HG03045 (cell line): ENCODE measurements at regions not wholly inside any gene's neighbourhood (a gene's known extent, or its start where the extent isn't known, plus 50 kb on each side); places are given as distances from the start of the nearest gene placed in this dataset.
"Not testable (repeated sequence)": the region's sequence is repeated elsewhere in the genome, so short reads cannot be mapped to it uniquely, and the experiment has no call there.

Experiments
- ATAC-seq: cut with Tn5 transposase; IDR thresholded peaks from one replicate; pipeline ENCODE4 v1.9.1; 2021; ENCODE audit warnings: mild to moderate bottlenecking, moderate library complexity; ENCODE audit not compliant: unreplicated experiment

DNA sequence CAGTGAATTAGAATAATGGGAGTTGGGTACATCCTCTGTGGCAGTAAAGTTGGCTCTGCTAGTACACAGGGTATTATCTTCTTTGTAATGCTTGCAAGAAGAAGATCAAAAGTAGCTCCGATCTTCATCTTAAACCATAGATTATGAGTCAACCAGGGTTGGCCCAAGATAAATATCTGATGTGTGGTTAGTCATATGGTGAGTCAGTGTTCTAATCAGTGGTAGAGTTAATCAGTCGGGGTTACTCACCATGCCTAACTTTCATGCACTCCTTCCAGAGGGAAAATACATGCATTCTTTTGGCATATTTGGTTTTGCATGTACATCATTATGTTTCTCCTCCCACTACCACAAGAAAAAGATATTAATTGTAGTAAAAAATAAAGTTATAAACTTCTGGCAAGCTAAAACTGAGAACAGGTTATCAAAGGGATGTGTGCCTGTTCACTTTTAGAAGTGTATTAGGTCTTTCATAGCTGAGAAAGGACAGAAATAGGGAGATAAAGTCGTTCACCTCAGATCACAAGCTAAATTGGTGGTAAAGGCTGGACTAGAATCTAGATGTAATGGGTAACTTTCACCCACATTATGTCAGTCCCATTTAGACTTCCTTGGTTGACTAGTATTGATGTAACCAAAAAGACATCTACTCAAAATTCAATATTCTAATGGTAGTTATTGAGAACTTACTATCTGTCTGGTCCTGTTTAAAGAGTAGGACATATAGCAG, 684.4 kb downstream of the IRS1 start:
- ATAC-seq = no peak

DNA sequence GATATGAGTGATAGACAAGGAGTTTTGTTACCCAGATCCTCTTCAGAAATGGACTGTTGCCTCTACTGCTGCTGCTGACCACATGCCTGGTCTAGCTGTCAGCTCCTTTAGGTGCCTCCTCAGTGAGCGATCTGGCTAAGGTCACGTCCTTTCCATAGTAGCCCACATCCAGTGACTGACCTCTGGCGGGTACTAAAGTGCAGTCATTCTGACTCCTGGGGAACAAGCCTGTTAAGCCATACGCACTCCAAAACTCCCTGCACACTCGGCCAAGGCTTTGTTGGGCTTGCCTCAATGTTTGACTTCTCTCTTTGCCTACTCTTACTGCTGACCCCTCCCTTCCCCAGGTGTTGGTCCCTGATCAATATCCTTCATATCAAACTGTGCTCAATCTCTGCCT, 685.2 kb downstream of the IRS1 start:
- ATAC-seq = no peak

GRCh38 chr2:226098861-226099745, 699.6 kb downstream of the NYAP2 start:
- no peak for ATAC-seq

DNA sequence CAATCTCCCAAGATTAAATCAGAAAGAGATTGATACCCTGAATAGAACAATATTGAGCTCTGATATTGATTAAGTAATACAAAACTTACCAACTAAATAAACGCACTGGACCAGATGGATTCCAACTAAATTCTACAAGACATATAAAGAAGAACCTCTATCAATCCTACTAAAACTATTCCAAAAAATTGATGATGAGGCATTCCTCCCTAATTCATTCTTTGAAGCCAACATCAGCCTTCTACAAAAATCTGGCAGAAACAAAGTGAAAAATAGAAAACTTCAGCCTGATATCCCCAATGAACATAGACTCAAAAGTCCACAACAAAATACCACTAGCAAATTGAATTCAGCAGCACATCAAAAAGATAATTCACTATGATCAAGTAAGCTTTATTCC, 695.5 kb downstream of the NYAP2 start:
- ATAC-seq = no peak

DNA sequence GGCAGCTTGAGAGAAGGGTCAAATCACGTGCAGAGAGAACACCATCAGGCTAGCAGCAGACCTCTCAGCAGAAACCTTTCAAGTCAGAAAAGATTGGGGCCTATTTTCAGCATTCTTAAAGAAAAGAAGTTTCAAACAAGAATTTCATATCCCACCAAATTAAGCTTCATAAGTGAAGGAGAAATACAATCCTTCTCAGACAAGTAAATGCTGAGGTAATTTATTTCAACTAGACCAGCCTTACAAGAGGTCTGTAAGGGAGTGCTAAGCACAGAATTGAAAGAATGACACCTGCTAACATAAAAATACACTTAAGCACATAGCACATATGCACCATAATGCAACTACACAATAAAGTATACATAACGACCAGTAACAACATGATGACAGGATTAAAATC, 693.9 kb downstream of the NYAP2 start:
- no peak for ATAC-seq

- no peak for ATAC-seq
Measured at GRCh38 chr2:226088366-226088674, 688.8 kb downstream of the NYAP2 start.

DNA sequence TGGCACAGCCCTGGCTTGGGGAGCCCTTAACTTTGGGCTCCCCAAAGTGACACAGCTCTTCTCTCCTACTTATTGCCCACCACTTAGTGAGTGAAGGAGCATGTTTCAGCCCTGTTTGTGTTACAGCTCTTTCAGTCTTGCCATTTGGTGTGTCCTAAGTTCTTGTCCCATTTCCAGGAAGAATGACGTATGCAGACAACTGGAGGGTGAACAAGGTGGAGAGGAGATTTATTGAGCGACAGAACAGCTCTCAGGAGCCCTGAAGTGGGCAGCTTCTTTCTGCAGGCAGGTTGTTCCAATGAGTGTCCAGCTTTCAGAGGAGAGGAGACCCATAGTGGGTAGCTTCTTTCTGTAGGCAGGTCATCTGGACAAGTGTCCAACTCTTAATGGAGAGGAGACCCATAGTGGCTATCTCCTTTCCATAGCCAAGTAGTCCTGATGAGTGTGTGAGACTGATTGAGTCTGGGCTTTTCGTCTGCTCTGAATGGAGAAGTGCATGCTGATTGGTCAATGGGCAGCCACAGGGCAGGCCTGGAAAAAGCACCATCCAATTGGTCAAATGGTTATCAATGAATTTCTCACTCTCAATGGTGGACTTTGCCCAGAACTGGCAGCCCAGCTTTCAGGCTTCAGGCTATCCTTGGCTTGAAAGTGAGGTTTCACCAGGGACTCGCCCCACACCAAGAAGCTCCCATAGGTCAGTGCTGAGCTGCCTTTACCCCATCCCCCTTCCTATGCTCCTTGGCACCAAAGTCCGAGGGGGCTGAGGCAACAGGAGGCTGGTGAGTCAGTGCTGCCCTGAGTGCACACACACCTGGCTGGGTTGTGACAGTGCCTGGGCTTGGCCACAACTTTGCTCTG, 688.2 kb downstream of the NYAP2 start:
- no peak for ATAC-seq

- no peak for ATAC-seq
Measured at GRCh38 chr2:226087051-226087450, 687.5 kb downstream of the NYAP2 start.

- no peak for ATAC-seq
Measured at GRCh38 chr2:226086190-226086589, 686.7 kb downstream of the NYAP2 start.

DNA sequence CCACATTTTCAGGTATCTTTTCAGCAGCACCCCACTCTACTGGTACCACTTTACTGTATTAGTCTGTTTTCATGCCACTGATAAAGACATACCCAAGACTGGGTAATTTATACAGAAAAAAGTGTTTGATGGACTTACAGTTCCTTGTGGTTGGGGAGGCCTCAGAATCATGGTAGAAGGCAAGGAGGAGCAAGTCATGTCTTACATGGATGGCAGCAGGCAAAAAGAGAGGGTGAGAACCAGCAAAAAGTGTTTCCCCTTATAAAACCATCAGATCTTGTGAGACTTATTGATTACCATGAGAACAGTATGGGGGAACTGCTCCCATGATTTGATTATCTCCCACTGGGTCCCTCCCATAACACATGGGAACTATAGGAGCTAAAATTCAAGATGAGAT, 685.9 kb downstream of the NYAP2 start:
- not testable (repeated sequence) for ATAC-seq

GRCh38 chr2:226080334-226080733, 680.8 kb downstream of the NYAP2 start:
- no peak for ATAC-seq

DNA sequence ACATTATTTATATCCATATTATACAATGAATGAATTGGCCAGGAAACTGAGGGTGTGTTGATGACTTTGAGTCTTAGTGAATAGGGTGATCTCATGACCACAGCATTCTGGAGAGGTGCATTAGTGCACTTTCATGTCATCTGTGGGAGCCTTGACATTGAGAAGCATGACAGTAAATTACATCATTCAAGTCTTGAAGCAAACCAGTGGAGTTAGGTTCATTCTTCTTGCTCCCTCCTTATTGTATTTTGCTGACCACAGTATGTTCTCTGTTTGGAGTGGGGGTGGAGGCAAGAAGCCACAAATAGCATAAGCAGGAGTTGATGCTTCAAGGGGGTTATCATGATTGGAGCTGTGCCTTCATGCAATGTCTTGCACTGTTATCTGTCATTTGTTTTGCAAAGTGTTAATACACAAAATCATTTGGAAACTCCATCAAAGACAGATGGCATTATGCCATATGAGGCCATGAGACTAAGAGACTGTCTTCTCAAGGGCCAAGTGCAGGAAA, 680.2 kb downstream of the NYAP2 start:
- no peak for ATAC-seq

DNA sequence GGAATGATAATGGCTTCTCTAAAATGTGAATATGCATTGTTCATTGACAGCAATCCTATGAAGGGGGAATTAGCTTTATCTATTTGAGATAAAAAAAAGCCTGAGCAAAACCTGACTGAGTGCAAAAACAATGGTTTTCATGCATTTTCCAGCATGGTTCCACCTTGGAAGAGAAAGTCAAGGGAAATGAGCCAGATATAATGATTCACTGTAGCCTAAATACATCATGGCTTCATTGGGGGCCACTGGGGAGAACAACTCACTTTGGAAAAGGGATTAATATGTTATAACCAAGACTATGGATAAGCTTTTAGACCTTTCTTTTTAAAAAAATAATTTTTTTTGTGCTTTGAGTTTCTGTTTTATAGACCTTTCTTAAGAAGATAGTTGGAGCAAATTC, 679.7 kb downstream of the NYAP2 start:
- ATAC-seq = no peak

DNA sequence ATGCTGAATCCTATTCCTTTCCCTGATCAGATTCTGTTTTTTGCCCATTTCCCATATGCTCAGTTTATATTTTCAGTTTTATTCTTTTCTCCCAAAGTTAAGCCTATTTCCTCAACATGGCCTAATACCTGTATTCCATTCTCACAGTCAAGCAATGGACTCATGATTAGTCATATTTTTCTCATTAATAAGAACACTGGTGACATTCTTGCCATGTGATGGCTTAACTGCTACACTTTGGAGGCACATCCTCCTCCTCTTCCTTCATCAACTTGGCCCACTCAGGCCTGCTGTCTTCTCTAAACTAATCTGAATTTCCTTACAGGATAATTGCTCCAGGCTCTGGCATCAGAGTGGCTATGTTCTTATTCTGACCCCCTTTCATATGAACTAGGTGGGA, 679.2 kb downstream of the NYAP2 start:
- no peak for ATAC-seq

DNA sequence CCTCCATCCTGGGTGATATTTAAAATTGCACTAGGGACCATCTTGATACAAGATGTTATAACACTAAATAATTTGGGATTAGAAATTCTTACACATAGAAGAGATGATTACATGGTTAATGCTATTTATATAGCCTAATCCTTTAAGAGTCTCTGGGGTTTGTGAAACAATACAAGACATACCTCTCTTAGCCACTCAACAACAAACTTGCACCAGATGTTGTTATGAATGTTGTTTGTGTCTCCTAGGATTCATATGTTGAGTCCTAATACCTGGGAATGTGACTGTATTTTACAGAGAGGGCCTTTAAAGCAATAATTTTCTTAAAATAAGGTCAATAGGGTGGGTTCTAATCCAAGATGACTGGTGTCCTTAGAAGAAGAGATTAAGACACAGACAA, 678.3 kb downstream of the NYAP2 start:
- no peak for ATAC-seq

DNA sequence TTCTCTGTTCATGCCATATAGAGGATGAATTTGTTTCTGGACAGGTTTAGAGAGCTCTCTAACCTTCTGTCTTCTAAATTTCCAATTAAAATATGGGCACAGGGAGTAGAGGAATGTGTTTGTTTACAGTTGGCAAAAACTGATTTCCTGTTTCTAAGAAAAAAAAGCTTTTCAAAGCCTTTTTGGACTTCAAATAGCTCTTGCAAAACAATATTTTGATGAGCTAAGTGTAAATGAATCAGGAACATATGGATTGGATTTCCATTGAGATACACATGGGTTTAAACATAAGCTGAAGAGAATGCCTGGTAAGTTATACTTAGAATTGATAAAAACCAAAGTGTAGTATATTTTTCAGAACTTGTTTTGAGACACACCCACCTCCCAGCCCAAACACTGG, 677.5 kb downstream of the NYAP2 start:
- ATAC-seq = no peak

DNA sequence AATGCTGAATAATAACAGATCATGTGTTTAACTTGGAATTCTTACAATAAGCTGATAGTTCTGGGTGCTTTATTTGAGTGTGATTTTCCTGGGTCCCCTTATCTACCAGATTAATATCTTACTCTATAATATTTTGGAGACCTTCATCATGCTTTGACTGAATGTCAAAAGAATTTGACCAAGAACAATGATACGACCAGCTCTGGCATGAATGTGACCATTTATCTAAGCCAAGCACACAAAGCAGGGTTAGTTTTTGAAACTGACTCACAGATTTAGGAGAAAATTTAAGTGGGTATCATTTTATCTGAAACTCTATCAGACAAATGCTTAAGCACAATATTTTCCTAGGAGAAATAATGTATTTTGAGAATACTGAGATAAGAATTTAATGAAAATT, 677.0 kb downstream of the NYAP2 start:
- no peak for ATAC-seq

GRCh38 chr2:226074391-226074790, 674.9 kb downstream of the NYAP2 start:
- no peak for ATAC-seq

DNA sequence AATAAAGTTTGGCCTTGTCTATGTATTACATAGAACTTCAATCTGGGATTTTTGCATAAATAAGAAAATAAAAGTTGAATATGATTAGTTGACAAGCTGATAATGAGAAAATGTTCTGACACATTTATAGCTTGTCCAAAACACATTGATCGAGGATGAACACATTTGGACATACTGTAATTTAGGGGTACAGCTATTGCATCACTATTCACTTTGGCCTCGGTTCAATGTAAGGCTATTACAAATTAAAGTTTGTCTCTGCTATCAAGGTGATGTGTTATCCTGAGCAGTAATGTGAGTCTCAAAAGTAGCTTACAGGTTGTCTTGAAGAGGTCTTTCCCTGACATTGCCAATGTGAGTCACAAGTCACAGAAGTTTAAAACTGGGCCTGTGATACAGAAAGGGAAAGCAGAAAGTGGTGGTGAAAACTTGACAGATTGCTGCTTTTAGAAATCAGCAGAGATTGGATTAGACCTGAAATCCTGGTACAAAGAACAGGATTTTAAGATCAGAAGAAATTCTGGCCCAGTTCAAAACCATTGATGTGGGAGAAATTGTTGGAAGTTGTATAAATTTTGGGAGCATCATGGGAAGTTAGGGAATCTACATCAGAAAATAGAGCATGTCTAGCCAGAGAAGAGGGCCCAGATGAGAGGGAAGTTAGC, 674.1 kb downstream of the NYAP2 start:
- no peak for ATAC-seq

DNA sequence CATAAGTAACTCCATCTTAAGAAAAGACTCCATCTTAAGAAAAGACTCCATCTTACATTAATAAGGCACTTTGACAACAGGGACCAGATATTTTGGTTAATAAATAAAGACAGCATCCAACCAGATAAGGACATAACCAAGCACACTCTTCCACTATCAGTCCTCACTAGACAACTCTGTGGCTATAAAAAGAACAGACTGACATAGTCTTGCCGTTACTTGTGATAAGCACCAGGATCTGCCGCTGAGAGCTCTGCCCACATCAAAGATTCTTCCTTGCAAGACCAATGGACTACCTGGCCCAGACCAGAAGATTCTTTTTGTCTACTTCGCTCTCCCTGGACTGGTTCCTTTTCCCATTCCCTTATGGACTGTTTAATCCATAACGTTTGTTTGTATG, 667.4 kb downstream of the NYAP2 start:
- ATAC-seq = no peak

- no peak for ATAC-seq
Measured at GRCh38 chr2:226066391-226066790, 666.9 kb downstream of the NYAP2 start.
